Prostate gland (tissue), 2 donors: ENCODE measurements at regions not wholly inside any gene's neighbourhood (a gene's known extent, or its start where the extent isn't known, plus 50 kb on each side); places are given as distances from the start of the nearest gene placed in this dataset.

Source experiments
- DNase-seq: peaks from one replicate; pipeline ENCODE4 v3.0.0-alpha.2; 2019; ENCODE audit warnings: low spot score
- H3K27ac ChIP-seq, 2 donors: fragments of 200-600 bp; sonication (generic); 2 replicates each; pipeline ENCODE4 v1.5.1; 2017 to 2019
- H3K27me3 ChIP-seq: fragments of 200-600 bp; sonication (generic); replicated peaks from 2 replicates; pipeline ENCODE4 v1.5.1; 2019; ENCODE audit not compliant: insufficient read depth
- H3K36me3 ChIP-seq, 2 donors: fragments of 200-600 bp; sonication (generic); 1 replicate in 1 of 2; 2 replicates in 1 of 2; pipeline versions ENCODE4 v1.5.1 to v1.8.1; 2017 to 2019
- H3K4me1 ChIP-seq: fragments of 200-600 bp; sonication (generic); replicated peaks from 2 replicates; pipeline ENCODE4 v1.5.1; 2019
- H3K4me3 ChIP-seq, 2 donors: fragments of 200-600 bp; sonication (generic); 2 replicates each; pipeline ENCODE4 v1.5.1; 2017 to 2019
- H3K9me3 ChIP-seq: fragments of 200-600 bp; sonication (generic); 2 replicates; pipeline ENCODE4 v1.5.1; 2017
- POLR2A ChIP-seq: fragments of 450-650 bp; IDR thresholded peaks from one replicate; pipeline ENCODE4 v1.6.1; 2016; ENCODE audit warnings: antibody characterized with exemption, mild to moderate bottlenecking
- POLR2AphosphoS5 ChIP-seq: sonication (generic); formaldehyde crosslinking; IDR thresholded peaks from one replicate; pipeline ENCODE4 v1.6.1; 2017; ENCODE audit warnings: antibody characterized with exemption
- WGBS: methylation state at CpG from one replicate; pipeline ENCODE4 v1.1.5; 2018; 5-methylcytosine and 5-hydroxymethylcytosine counted together
- intact Hi-C: fragments of 100-400 bp; cut with DNase I; formaldehyde crosslinking; loops from one replicate; pipeline ENCODE4 v1.14.2; 2022
- TF ChIP-seq, protein P1 (sequence below), 4 experiments: fragments of 200-600 bp in 2 of 4; fragments of 450-650 bp in 2 of 4; sonication (generic) in 2 of 4; IDR thresholded peaks; 1 replicate in 3 of 4; 2 replicates in 1 of 4; pipeline ENCODE4 v1.5.1; 2016 to 2019; ENCODE audit warnings: antibody characterized with exemption in 4 of 4, mild to moderate bottlenecking in 2 of 4, moderate library complexity in 2 of 4

DNA sequence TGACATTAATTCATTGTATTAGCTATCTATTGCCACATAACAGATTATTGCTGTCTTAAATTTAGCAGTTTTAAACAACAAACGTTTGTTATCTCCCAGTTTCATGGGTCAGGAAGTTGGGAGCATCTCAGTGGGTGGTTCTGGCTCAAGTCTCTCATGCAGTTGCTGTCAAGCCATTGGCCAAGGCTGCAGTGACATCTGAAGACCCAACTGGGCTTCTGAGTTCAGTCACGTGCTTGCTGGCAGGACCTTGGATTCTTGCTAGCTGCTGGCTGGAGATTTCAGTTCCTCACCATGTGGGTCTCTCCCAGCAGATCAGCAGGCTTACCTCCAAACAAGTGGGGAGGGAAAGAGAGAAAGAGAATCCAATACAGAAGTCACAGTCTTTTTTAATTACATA is 152.6 kb upstream of the EXOC2 start:
- 44% methylated on average over 2 of the region's 2 CpGs for WGBS
- intact Hi-C loops = no loop called here
- Histone ChIP-seq H3K27me3 (no peaks in the 10 kb centered on the region), H3K4me3 (no peak overlapping the region), H3K9me3 (no peaks in the 10 kb centered on the region), H3K36me3 (no peaks in the 10 kb centered on the region), H3K4me1 (no peaks in the 10 kb centered on the region), H3K27ac (no peak overlapping the region)
- DNase-seq = no peak
- no peak for TF ChIP-seq POLR2A
- TF ChIP-seq, protein P1, sequence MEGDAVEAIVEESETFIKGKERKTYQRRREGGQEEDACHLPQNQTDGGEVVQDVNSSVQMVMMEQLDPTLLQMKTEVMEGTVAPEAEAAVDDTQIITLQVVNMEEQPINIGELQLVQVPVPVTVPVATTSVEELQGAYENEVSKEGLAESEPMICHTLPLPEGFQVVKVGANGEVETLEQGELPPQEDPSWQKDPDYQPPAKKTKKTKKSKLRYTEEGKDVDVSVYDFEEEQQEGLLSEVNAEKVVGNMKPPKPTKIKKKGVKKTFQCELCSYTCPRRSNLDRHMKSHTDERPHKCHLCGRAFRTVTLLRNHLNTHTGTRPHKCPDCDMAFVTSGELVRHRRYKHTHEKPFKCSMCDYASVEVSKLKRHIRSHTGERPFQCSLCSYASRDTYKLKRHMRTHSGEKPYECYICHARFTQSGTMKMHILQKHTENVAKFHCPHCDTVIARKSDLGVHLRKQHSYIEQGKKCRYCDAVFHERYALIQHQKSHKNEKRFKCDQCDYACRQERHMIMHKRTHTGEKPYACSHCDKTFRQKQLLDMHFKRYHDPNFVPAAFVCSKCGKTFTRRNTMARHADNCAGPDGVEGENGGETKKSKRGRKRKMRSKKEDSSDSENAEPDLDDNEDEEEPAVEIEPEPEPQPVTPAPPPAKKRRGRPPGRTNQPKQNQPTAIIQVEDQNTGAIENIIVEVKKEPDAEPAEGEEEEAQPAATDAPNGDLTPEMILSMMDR (IDR thresholded peaks at IDR 0.05) = no peak
- no peak for TF ChIP-seq POLR2AphosphoS5

DNA sequence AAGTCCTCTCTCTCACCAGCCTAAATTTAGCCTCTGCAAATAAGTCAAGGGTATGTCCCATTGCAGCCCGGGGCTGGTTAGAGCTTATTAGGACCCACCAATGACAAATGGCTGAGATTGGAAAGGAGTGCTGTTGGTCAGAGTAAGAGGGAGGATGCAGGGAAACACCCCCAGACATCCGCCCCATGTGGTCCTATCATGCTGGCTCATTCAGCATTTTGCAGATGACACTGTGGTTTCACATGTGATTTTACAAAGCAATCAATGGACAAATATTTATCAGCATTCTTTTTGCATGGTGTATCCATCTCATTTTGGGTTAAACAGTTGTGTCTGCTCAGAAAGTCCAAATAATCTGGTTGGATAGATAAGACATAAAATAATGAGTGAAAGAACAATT is 152.2 kb upstream of the EXOC2 start:
- 84% methylated on average over 2 of the region's 2 CpGs for WGBS
- no peak for DNase-seq

DNA sequence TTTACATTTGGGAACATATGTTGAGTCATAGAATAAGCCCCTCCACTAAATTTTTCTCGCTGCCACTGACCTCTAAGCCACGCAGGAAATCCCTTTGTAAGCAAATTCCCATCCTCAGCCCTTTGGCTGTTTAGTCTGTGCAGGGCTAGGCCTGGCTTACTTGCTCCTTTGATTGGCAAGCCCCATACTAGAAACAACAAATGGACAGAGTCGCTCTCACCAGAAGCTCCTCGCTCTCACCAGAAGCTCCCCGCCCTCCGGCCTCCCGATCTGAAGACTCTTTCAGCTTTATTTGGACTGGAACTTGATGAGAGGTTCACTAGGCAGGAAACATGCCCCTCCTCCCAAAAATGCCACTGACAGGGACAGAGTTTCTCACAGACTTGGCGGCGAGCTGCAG is 149.2 kb upstream of the EXOC2 start:
- intact Hi-C loops = no loop called here
- DNase-seq = no peak
- Histone ChIP-seq H3K27me3 (peaks cover 4% of the 10 kb centered on the region), H3K4me3 (no peak overlapping the region), H3K36me3 (no peaks in the 10 kb centered on the region), H3K27ac (no peak overlapping the region), H3K9me3 (no peaks in the 10 kb centered on the region), H3K4me1 (no peaks in the 10 kb centered on the region)
- WGBS = 28% methylated on average over 9 of the region's 9 CpGs
- TF ChIP-seq, protein P1 (IDR thresholded peaks at IDR 0.05) = no peak
- TF ChIP-seq POLR2A (no peak), POLR2AphosphoS5 (no peak)

More for the DNA sequence above, 152.2 kb upstream of the EXOC2 start:
- intact Hi-C loops = no loop called here
- Histone ChIP-seq H3K4me3 (no peak overlapping the region), H3K27me3 (peaks cover 1% of the 10 kb centered on the region), H3K9me3 (no peaks in the 10 kb centered on the region), H3K36me3 (no peaks in the 10 kb centered on the region), H3K27ac (no peak overlapping the region), H3K4me1 (no peaks in the 10 kb centered on the region)
- TF ChIP-seq POLR2AphosphoS5 (no peak), POLR2A (no peak)
- TF ChIP-seq, protein P1 (IDR thresholded peaks at IDR 0.05) = no peak

DNA sequence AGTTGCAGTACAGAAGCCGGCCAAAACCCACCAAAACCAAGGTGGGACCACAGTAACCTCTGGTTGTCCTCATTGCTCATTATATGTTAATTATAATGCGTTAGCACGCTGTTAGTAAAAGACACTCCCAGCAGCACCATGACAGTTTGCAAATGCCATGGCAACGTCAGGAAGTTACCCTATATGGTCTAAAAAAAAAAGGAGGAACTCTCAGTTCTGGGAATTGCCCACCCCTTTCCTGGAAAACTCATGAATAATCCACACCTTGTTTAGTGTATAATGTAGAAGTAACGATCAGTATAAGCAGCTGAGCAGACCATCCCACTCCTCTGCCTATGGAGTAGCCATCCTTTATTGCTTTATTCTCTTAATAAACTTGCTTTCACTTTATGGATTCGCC is 148.6 kb upstream of the EXOC2 start:
- no peak for DNase-seq
- TF ChIP-seq POLR2AphosphoS5 = no peak
- TF ChIP-seq, protein P1 (IDR thresholded peaks at IDR 0.05) = no peak
- no peak for TF ChIP-seq POLR2A
- Histone ChIP-seq H3K4me1 (no peaks in the 10 kb centered on the region), H3K4me3 (no peak overlapping the region), H3K27me3 (peaks cover 4% of the 10 kb centered on the region), H3K9me3 (no peaks in the 10 kb centered on the region), H3K36me3 (no peaks in the 10 kb centered on the region), H3K27ac (no peak overlapping the region)
- 73% methylated on average over 6 of the region's 6 CpGs for WGBS
- intact Hi-C loops = no loop called here

DNA sequence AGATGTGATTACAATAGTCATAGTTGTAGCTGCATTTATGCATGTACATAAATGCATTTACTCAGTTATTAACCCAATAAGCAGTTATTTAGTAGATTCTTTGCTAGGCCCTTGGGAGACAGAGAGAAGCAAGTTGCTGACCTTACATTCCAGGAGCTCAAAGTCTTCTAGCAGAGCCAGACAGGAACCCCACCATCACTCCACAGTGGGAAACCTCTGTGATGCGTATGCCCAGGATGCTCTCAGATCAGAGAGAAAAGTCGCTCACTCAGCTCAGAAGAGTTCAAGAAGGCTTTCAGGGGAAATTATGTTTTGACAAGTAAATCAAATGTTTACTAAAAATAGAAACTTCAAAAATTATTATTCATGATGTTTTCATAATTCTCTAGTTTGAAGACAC is 146.3 kb upstream of the EXOC2 start:
- no peak for TF ChIP-seq POLR2A
- no peak for TF ChIP-seq POLR2AphosphoS5
- TF ChIP-seq, protein P1 (IDR thresholded peaks at IDR 0.05) = no peak
- DNase-seq = no peak
- H3K4me1 ChIP-seq = no peaks in the 10 kb centered on the region
- 95% methylated on average over 2 of the region's 2 CpGs for WGBS
- H3K36me3 ChIP-seq = no peaks in the 10 kb centered on the region
- no peak overlapping the region for H3K27ac ChIP-seq
- H3K9me3 ChIP-seq = no peaks in the 10 kb centered on the region
- intact Hi-C loops = no loop called here
- H3K27me3 ChIP-seq = peaks cover 4% of the 10 kb centered on the region
- no peak overlapping the region for H3K4me3 ChIP-seq
